Vagina (tissue), 2 donors: ENCODE measurements at regions not wholly inside any gene's neighbourhood (a gene's known extent, or its start where the extent isn't known, plus 50 kb on each side); places are given as distances from the start of the nearest gene placed in this dataset.

ENCODE experiments used
- DNase-seq, 2 donors: peaks; one replicate each; pipeline ENCODE4 v3.0.0-alpha.2; 2017; ENCODE audit errors: extremely low spot score in 2 of 2
- H3K27ac ChIP-seq: fragments of 200-600 bp; sonication (generic); one replicate; pipeline ENCODE4 v1.5.1; 2019
- H3K27me3 ChIP-seq: fragments of 200-600 bp; sonication (generic); one replicate; pipeline ENCODE4 v1.5.1; 2019
- H3K36me3 ChIP-seq, 2 donors: fragments of 200-600 bp; sonication (generic); one replicate each; pipeline ENCODE4 v1.5.1; 2017 to 2019
- H3K4me1 ChIP-seq: fragments of 200-600 bp; sonication (generic); one replicate; pipeline ENCODE4 v1.5.1; 2019
- H3K4me3 ChIP-seq, 2 donors: fragments of 200-600 bp; sonication (generic); 1 replicate in 1 of 2; 2 replicates in 1 of 2; pipeline ENCODE4 v1.5.1; 2016 to 2019
- H3K9me3 ChIP-seq: fragments of 200-600 bp; sonication (generic); one replicate; pipeline ENCODE4 v1.5.1; 2019
- CTCF ChIP-seq, 3 experiments: fragments of 450-650 bp in 2 of 3; fragments of 200-600 bp in 1 of 3; sonication (generic) in 1 of 3; IDR thresholded peaks; one replicate each; pipeline ENCODE4 v1.5.1; 2017 to 2019; ENCODE audit warnings: antibody characterized with exemption in 3 of 3, mild to moderate bottlenecking in 2 of 3, moderate library complexity in 2 of 3
- POLR2A ChIP-seq, 2 donors: fragments of 450-650 bp; IDR thresholded peaks; one replicate each; pipeline ENCODE4 v1.6.1; 2017; ENCODE audit warnings: antibody characterized with exemption in 2 of 2, mild to moderate bottlenecking in 2 of 2, moderate library complexity in 2 of 2
- POLR2AphosphoS5 ChIP-seq, 2 donors: sonication (generic); formaldehyde crosslinking; IDR thresholded peaks; one replicate each; pipeline ENCODE4 v1.9.0; 2017; ENCODE audit warnings: antibody characterized with exemption in 2 of 2, mild to moderate bottlenecking in 2 of 2, low read depth in 1 of 2; ENCODE audit not compliant: insufficient read depth in 1 of 2
- intact Hi-C: fragments of 100-400 bp; cut with DNase I; formaldehyde crosslinking; loops from one replicate; pipeline ENCODE4 v1.15.1; 2023

- intact Hi-C loops = no loop called here
- no peak for DNase-seq
- Histone ChIP-seq H3K36me3 (no peaks in the 10 kb centered on the region), H3K4me1 (no peaks in the 10 kb centered on the region), H3K9me3 (no peaks in the 10 kb centered on the region), H3K27me3 (no peaks in the 10 kb centered on the region), H3K27ac (no peak overlapping the region), H3K4me3 (no peak overlapping the region)
- TF ChIP-seq POLR2A (IDR thresholded peaks at IDR 0.05) (no peak), CTCF (IDR thresholded peaks at IDR 0.05) (no peak), POLR2AphosphoS5 (IDR thresholded peaks at IDR 0.05; ENCODE audit: insufficient read depth in 1 of 2, low read depth in 1 of 2) (no peak)
Observed at GRCh38 chr3:110470310-110470709, 601.3 kb upstream of the NECTIN3 start.

- intact Hi-C loops = no loop called here
- no peaks in the 10 kb centered on the region for H3K27me3 ChIP-seq
- H3K4me3 ChIP-seq = no peak overlapping the region
- DNase-seq = no peak
- H3K36me3 ChIP-seq = no peaks in the 10 kb centered on the region
- H3K4me1 ChIP-seq = no peaks in the 10 kb centered on the region
- H3K27ac ChIP-seq = no peak overlapping the region
- TF ChIP-seq POLR2A (IDR thresholded peaks at IDR 0.05) (no peak), POLR2AphosphoS5 (IDR thresholded peaks at IDR 0.05; ENCODE audit: insufficient read depth in 1 of 2, low read depth in 1 of 2) (no peak), CTCF (IDR thresholded peaks at IDR 0.05) (no peak)
- H3K9me3 ChIP-seq = no peaks in the 10 kb centered on the region
Observed at GRCh38 chr3:110473405-110473804, 598.2 kb upstream of the NECTIN3 start.

- no peaks in the 10 kb centered on the region for H3K27me3 ChIP-seq
- no peak overlapping the region for H3K27ac ChIP-seq
- H3K4me1 ChIP-seq = no peaks in the 10 kb centered on the region
- TF ChIP-seq POLR2AphosphoS5 (IDR thresholded peaks at IDR 0.05; ENCODE audit: insufficient read depth in 1 of 2, low read depth in 1 of 2) (no peak), CTCF (IDR thresholded peaks at IDR 0.05) (no peak), POLR2A (IDR thresholded peaks at IDR 0.05) (no peak)
- no peaks in the 10 kb centered on the region for H3K36me3 ChIP-seq
- H3K4me3 ChIP-seq = no peak overlapping the region
- no peaks in the 10 kb centered on the region for H3K9me3 ChIP-seq
- no peak for DNase-seq
- intact Hi-C loops = no loop called here
Observed at GRCh38 chr3:110474397-110474796, 597.2 kb upstream of the NECTIN3 start.

GRCh38 chr3:110478377-110479054 is 593.1 kb upstream of the NECTIN3 start:
- no peak overlapping the region for H3K27ac ChIP-seq
- H3K9me3 ChIP-seq = no peaks in the 10 kb centered on the region
- no peak overlapping the region for H3K4me3 ChIP-seq
- no peaks in the 10 kb centered on the region for H3K4me1 ChIP-seq
- intact Hi-C loops = no loop called here
- H3K36me3 ChIP-seq = no peaks in the 10 kb centered on the region
- no peak for TF ChIP-seq POLR2AphosphoS5 (IDR thresholded peaks at IDR 0.05; ENCODE audit: insufficient read depth in 1 of 2, low read depth in 1 of 2)
- no peak for TF ChIP-seq POLR2A (IDR thresholded peaks at IDR 0.05)
- no peak for TF ChIP-seq CTCF (IDR thresholded peaks at IDR 0.05)
- DNase-seq = no peak
- H3K27me3 ChIP-seq = no peaks in the 10 kb centered on the region

GRCh38 chr3:110479731-110480130 is 591.9 kb upstream of the NECTIN3 start:
- intact Hi-C loops = no loop called here
- no peaks in the 10 kb centered on the region for H3K36me3 ChIP-seq

More at GRCh38 chr3:110479731-110480130, 591.9 kb upstream of the NECTIN3 start:
- H3K4me3 ChIP-seq = no peak overlapping the region
- no peak overlapping the region for H3K27ac ChIP-seq
- no peaks in the 10 kb centered on the region for H3K27me3 ChIP-seq
- H3K9me3 ChIP-seq = no peaks in the 10 kb centered on the region
- no peak for TF ChIP-seq POLR2AphosphoS5 (IDR thresholded peaks at IDR 0.05; ENCODE audit: insufficient read depth in 1 of 2, low read depth in 1 of 2)
- no peak for TF ChIP-seq POLR2A (IDR thresholded peaks at IDR 0.05)
- no peak for TF ChIP-seq CTCF (IDR thresholded peaks at IDR 0.05)
- H3K4me1 ChIP-seq = no peaks in the 10 kb centered on the region
- no peak for DNase-seq
